Activated B cell treated with CpG ODN at 0.5 μM for 24 hours (primary cell): ENCODE measurements at regions not wholly inside any gene's neighbourhood (a gene's known extent, or its start where the extent isn't known, plus 50 kb on each side); places are given as distances from the start of the nearest gene placed in this dataset.

ENCODE experiments used
- ATAC-seq: fragments of 200-7000 bp; cut with Tn5 transposase; one replicate; pipeline ENCODE4 v1.10.0; 2021; ENCODE audit warnings: low read depth, mild to moderate bottlenecking, moderate library complexity
- CTCF ChIA-PET: fragments of 350-600 bp; sonication (Branson Sonifier 250); formaldehyde crosslinking; loops from one replicate; lab custom pipeline; 2021; ENCODE audit warnings: antibody characterized with exemption; lab: Charles Lee
- POLR2A ChIA-PET: fragments of 350-600 bp; sonication (Branson Sonifier 250); formaldehyde crosslinking; loops from one replicate; lab custom pipeline; 2021; ENCODE audit warnings: antibody characterized with exemption; lab: Charles Lee
- DNase-seq: peaks from one replicate; pipeline ENCODE4 v3.0.0; 2022
- H3K27ac Mint-ChIP-seq: one replicate; pipeline ENCODE4 v1.8.0; 2020; ENCODE audit warnings: mixed read lengths
- H3K27me3 Mint-ChIP-seq: one replicate; pipeline ENCODE4 v1.8.0; 2021; ENCODE audit warnings: mixed read lengths
- H3K36me3 Mint-ChIP-seq: one replicate; pipeline ENCODE4 v1.8.0; 2021; ENCODE audit warnings: low read depth, mixed read lengths
- H3K4me1 Mint-ChIP-seq: one replicate; pipeline ENCODE4 v1.8.0; 2021; ENCODE audit warnings: mixed read lengths
- H3K4me3 Mint-ChIP-seq: one replicate; pipeline ENCODE4 v1.8.0; 2020; ENCODE audit warnings: mild to moderate bottlenecking, mixed read lengths
- H3K9me3 Mint-ChIP-seq: one replicate; pipeline ENCODE4 v1.8.0; 2020; ENCODE audit warnings: mixed read lengths
- intact Hi-C: fragments of 100-400 bp; cut with micrococcal nuclease; formaldehyde crosslinking; loops from one replicate; pipeline ENCODE4 v1.15.1; 2024
- TF ChIP-seq, protein P1 (sequence below): fragments of 200-600 bp; IDR thresholded peaks from one replicate; pipeline ENCODE4 v1.8.0; 2022; ENCODE audit warnings: antibody characterized with exemption, mild to moderate bottlenecking

DNA sequence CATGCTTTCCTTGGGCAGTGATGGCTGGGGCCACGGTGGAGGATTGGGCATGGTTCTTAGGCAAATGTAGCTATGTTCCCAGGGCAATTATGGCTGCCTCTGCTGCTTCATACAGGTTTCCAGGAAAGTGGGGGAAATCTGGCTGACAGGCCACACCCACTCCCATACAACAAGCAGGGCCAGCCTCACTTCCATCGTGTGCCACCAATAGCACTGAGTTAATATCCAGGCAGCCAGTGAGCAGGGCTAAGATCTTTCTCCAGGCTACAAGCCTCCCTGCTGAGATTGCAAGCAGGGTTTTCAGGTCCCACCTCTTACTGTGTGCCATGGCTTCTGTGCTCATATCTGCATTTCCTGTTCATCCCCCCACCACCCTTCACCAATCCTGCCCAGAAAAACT lies 1291.9 kb downstream of the SI start:
- Mint-ChIP-seq H3K27ac (no peak overlapping the region), H3K9me3 (peaks cover 11% of the 10 kb centered on the region), H3K27me3 (no peaks in the 10 kb centered on the region), H3K4me1 (no peaks in the 10 kb centered on the region), H3K4me3 (no peak overlapping the region), H3K36me3 (no peaks in the 10 kb centered on the region)
- ChIA-PET CTCF (no interaction called here), POLR2A (no interaction called here)
- TF ChIP-seq, protein P1, sequence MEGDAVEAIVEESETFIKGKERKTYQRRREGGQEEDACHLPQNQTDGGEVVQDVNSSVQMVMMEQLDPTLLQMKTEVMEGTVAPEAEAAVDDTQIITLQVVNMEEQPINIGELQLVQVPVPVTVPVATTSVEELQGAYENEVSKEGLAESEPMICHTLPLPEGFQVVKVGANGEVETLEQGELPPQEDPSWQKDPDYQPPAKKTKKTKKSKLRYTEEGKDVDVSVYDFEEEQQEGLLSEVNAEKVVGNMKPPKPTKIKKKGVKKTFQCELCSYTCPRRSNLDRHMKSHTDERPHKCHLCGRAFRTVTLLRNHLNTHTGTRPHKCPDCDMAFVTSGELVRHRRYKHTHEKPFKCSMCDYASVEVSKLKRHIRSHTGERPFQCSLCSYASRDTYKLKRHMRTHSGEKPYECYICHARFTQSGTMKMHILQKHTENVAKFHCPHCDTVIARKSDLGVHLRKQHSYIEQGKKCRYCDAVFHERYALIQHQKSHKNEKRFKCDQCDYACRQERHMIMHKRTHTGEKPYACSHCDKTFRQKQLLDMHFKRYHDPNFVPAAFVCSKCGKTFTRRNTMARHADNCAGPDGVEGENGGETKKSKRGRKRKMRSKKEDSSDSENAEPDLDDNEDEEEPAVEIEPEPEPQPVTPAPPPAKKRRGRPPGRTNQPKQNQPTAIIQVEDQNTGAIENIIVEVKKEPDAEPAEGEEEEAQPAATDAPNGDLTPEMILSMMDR: no peak
- intact Hi-C loops: no loop called here
- ATAC-seq (no peak), DNase-seq (no peak)

DNA sequence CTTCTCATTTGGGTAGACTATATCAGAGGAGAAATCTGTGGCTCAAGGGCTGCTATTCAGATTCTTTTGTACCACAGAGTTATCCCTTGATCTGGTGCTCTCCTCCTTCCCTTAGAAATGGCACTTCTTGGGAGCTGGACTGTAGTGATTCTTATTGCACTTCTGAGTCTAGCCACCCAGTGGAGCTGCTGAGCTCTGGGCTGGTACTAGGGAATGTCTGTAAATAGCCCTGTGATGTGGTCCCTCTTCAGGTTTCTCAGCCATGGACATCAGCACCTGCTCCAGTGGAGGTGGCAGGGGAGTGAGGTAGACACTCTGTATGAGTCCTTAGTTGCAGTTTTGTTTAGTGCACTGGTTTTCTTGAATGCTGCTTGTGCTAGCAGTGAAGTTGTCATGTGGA lies 1292.6 kb downstream of the SI start:
- no peaks in the 10 kb centered on the region for H3K4me1 Mint-ChIP-seq
- no peak overlapping the region for H3K27ac Mint-ChIP-seq
- H3K9me3 Mint-ChIP-seq: peaks cover 11% of the 10 kb centered on the region
- ChIA-PET CTCF (no interaction called here), POLR2A (no interaction called here)
- H3K4me3 Mint-ChIP-seq: no peak overlapping the region
- TF ChIP-seq, protein P1: no peak
- intact Hi-C loops: no loop called here
- ATAC-seq: no peak
- DNase-seq: no peak
- H3K27me3 Mint-ChIP-seq: no peaks in the 10 kb centered on the region
- no peaks in the 10 kb centered on the region for H3K36me3 Mint-ChIP-seq

DNA sequence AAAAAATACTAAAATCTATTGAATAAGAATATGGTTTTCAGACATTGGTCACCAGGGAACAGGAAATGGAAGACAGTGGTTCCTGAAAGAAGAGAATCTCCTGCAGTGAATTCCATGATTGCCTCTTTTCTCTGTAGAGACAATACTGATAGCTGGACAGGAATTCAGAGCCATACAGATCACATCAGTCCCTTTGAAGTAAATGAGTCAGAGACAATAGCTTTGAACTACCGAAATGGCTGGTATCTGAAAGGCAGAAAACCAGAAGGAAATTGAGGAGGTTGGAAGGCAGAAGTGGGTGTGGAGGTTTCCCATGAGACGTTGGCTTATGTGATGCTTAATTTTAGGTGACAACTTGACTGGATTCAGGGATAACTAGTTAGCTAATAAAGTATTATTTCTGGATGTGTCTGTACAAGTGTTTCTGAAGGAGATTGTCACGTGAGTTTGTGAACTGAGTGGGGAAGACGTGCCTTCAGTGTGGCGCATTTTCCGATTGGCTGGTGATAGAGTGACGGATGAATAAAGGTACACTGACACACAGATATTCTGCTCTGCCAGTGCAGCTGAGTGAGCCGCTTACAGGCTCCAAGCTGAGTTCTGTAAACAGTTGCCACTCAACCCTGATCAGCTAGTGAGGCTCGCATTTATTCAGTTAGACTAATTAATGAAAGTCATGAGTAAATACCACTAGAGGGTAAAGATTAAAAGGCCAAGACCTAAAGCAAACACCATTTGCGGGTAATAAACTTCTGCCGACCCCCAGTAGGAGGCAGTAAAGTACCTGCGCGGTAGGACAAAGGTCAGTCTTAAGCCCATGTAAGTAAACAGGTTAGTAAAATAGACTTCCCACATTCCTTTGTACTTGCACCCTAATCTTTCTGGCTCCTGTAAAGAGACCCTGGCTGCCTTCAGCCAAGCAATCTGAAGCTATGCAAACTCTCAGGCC lies 1298.6 kb downstream of the SI start:
- TF ChIP-seq, protein P1: no peak
- Mint-ChIP-seq H3K27me3 (no peaks in the 10 kb centered on the region), H3K27ac (no peak overlapping the region), H3K4me1 (no peaks in the 10 kb centered on the region), H3K9me3 (peaks cover 10% of the 10 kb centered on the region), H3K36me3 (no peaks in the 10 kb centered on the region), H3K4me3 (no peak overlapping the region)
- ChIA-PET POLR2A (no interaction called here), CTCF (no interaction called here)
- no peak for ATAC-seq
- DNase-seq: no peak
- intact Hi-C loops: no loop called here

DNA sequence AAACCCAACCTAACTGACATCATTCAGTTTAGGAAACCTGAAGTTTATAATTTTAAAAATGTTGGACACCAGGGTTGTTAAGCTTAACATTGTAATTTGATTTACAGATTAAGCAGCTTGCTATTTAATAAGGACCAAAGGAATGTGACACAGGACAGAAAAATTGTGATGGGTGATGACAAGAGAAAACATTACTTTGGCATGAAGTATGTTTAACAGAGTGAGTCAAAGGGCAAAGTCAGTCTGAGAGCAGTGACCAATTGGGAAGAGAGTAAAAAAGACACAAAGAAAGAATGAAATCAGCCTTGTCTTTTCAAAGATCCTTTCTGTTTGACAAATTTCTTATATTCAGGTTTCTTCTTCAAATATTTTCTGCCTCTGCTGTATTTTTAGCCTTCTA lies 1301.6 kb downstream of the SI start:
- Mint-ChIP-seq H3K4me3 (no peak overlapping the region), H3K9me3 (peaks cover 12% of the 10 kb centered on the region), H3K27ac (no peak overlapping the region), H3K27me3 (no peaks in the 10 kb centered on the region), H3K4me1 (no peaks in the 10 kb centered on the region), H3K36me3 (no peaks in the 10 kb centered on the region)
- DNase-seq: no peak
- POLR2A ChIA-PET: no interaction called here
- intact Hi-C loops: no loop called here
- ATAC-seq: no peak
- CTCF ChIA-PET: no interaction called here
- TF ChIP-seq, protein P1: no peak

DNA sequence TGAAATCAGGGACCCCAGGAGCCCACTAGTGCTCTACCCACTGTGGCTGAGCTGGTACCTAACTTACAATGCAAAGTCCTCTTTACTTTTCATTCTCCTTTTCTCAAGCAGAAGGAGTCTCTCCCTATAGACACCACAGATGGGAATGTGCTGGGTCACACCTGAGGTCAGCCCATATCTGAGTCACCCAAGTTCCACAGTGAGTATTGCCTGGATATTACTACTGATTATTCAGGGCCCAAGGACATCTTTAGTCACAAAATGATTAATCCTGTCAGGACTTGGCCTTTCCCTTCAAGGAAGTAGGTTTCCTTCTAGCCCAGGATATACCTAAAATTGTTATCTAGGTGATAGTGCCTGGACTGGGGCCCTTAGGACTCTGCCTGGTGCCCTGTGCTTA lies 1305.2 kb downstream of the SI start:
- no peak overlapping the region for H3K27ac Mint-ChIP-seq
- POLR2A ChIA-PET: no interaction called here

More for the DNA sequence above, 1305.2 kb downstream of the SI start:
- Mint-ChIP-seq H3K27me3 (no peaks in the 10 kb centered on the region), H3K9me3 (peaks cover 16% of the 10 kb centered on the region), H3K4me1 (no peaks in the 10 kb centered on the region), H3K4me3 (no peak overlapping the region), H3K36me3 (no peaks in the 10 kb centered on the region)
- CTCF ChIA-PET: no interaction called here
- intact Hi-C loops: no loop called here
- ATAC-seq (no peak), DNase-seq (no peak)
- TF ChIP-seq, protein P1: no peak
